NB4 (cell line): ENCODE measurements at regions not wholly inside any gene's neighbourhood (a gene's known extent, or its start where the extent isn't known, plus 50 kb on each side); places are given as distances from the start of the nearest gene placed in this dataset.

Experiments used
- MYC ChIP-seq: IDR thresholded peaks from 2 replicates; pipeline ENCODE4 v1.6.1; 2011; ENCODE audit warnings: low read depth, low read length
- POLR2A ChIP-seq: IDR thresholded peaks from 2 replicates; pipeline ENCODE4 v1.6.1; 2011; ENCODE audit warnings: mild to moderate bottlenecking; ENCODE audit not compliant: insufficient read length; ENCODE audit errors: extremely low read depth
- TF ChIP-seq, protein P1 (sequence below): IDR thresholded peaks from one replicate; pipeline ENCODE4 v1.5.1; 2012; ENCODE audit warnings: low read depth, low read length
- TF ChIP-seq, protein P2 (sequence below): IDR thresholded peaks from 2 replicates; pipeline ENCODE4 v1.6.1; 2011; ENCODE audit warnings: low read depth, low read length

DNA sequence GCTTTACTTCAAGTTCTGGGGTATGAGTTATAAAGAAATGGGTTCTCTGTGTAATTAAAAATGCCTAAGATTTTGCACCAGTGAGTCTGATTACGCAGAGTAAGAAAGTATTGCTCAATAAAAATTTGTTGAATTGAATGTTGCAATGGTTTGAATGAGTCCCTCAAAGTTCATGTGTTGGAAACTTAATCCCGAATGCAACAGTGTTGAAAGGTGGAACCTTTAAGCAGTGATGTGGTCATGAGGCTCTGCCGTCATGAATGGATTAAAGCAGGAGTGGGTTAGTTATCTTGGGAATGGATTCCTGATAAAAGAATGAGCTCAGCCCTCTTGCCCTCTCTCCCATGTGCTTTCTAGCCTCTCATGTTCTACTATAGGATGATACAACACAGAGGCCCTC is 52.6 kb upstream of the SESN3 start:
- TF ChIP-seq, protein P1, sequence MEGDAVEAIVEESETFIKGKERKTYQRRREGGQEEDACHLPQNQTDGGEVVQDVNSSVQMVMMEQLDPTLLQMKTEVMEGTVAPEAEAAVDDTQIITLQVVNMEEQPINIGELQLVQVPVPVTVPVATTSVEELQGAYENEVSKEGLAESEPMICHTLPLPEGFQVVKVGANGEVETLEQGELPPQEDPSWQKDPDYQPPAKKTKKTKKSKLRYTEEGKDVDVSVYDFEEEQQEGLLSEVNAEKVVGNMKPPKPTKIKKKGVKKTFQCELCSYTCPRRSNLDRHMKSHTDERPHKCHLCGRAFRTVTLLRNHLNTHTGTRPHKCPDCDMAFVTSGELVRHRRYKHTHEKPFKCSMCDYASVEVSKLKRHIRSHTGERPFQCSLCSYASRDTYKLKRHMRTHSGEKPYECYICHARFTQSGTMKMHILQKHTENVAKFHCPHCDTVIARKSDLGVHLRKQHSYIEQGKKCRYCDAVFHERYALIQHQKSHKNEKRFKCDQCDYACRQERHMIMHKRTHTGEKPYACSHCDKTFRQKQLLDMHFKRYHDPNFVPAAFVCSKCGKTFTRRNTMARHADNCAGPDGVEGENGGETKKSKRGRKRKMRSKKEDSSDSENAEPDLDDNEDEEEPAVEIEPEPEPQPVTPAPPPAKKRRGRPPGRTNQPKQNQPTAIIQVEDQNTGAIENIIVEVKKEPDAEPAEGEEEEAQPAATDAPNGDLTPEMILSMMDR, result no peak
- TF ChIP-seq POLR2A (no peak), MYC (no peak)
- TF ChIP-seq, protein P2, sequence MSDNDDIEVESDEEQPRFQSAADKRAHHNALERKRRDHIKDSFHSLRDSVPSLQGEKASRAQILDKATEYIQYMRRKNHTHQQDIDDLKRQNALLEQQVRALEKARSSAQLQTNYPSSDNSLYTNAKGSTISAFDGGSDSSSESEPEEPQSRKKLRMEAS, result no peak
